Peyer's patch (tissue), 4 donors: ENCODE measurements at regions not wholly inside any gene's neighbourhood (a gene's known extent, or its start where the extent isn't known, plus 50 kb on each side); places are given as distances from the start of the nearest gene placed in this dataset.

Experiments used
- CTCF ChIP-seq, 6 experiments: fragments of 450-650 bp in 4 of 6; fragments of 200-600 bp in 2 of 6; sonication (generic) in 1 of 6; IDR thresholded peaks; one replicate each; pipeline ENCODE4 v1.5.1; 2017 to 2019; ENCODE audit warnings: antibody characterized with exemption in 6 of 6, mild to moderate bottlenecking in 3 of 6, moderate library complexity in 1 of 6
- POLR2A ChIP-seq, 2 donors: fragments of 450-650 bp; IDR thresholded peaks; one replicate each; pipeline ENCODE4 v1.5.1; 2017; ENCODE audit warnings: antibody characterized with exemption in 2 of 2, mild to moderate bottlenecking in 2 of 2, moderate library complexity in 2 of 2

- TF ChIP-seq POLR2A (IDR thresholded peaks at IDR 0.05) (no peak), CTCF (IDR thresholded peaks at IDR 0.05) (no peak)
Measured at GRCh38 chrX:115472131-115472530, 88.8 kb upstream of the PLS3 start.
